ENCODE measurements at regions not wholly inside any gene's neighbourhood (a gene's known extent, or its start where the extent isn't known, plus 50 kb on each side); places are given as distances from the start of the nearest gene placed in this dataset.

- FAIRE-seq (no peak), DNase-seq (ENCODE audit: insufficient read length, low spot score) (no peak)
- TF ChIP-seq POLR2AphosphoS5 (IDR thresholded peaks at IDR 0.05; ENCODE audit: low read depth, low read length): no peak
- TF ChIP-seq PAX5 (IDR thresholded peaks at IDR 0.05; ENCODE audit: insufficient read depth, low read length, severe bottlenecking): no peak
- no peak for TF ChIP-seq SPI1 (IDR thresholded peaks at IDR 0.05; ENCODE audit: low read depth, low read length)
- TF ChIP-seq POLR2A (IDR thresholded peaks at IDR 0.05; ENCODE audit: low read depth, low read length): no peak
- TF ChIP-seq POU2F2 (IDR thresholded peaks at IDR 0.05; ENCODE audit: low read depth, low read length): no peak
- TF ChIP-seq TAF1 (IDR thresholded peaks at IDR 0.05; ENCODE audit: low read depth, low read length): no peak
Observed at GRCh38 chr1:87603626-87604025, 274.9 kb downstream of the LMO4 start.

- no peak for TF ChIP-seq POLR2AphosphoS5 (IDR thresholded peaks at IDR 0.05; ENCODE audit: low read depth, low read length)
- TF ChIP-seq POU2F2 (IDR thresholded peaks at IDR 0.05; ENCODE audit: low read depth, low read length): no peak
- no peak for TF ChIP-seq POLR2A (IDR thresholded peaks at IDR 0.05; ENCODE audit: low read depth, low read length)
- TF ChIP-seq SPI1 (IDR thresholded peaks at IDR 0.05; ENCODE audit: low read depth, low read length): no peak
- no peak for TF ChIP-seq PAX5 (IDR thresholded peaks at IDR 0.05; ENCODE audit: insufficient read depth, low read length, severe bottlenecking)
- TF ChIP-seq TAF1 (IDR thresholded peaks at IDR 0.05; ENCODE audit: low read depth, low read length): no peak
Observed at GRCh38 chr1:87612956-87613355, 284.3 kb downstream of the LMO4 start.

GRCh38 chr1:87615491-87615890, 286.8 kb downstream of the LMO4 start:
- DNase-seq (ENCODE audit: insufficient read length, low spot score) (no peak), FAIRE-seq (no peak)
- TF ChIP-seq POLR2A (IDR thresholded peaks at IDR 0.05; ENCODE audit: low read depth, low read length) (no peak), POU2F2 (IDR thresholded peaks at IDR 0.05; ENCODE audit: low read depth, low read length) (no peak), POLR2AphosphoS5 (IDR thresholded peaks at IDR 0.05; ENCODE audit: low read depth, low read length) (no peak), PAX5 (IDR thresholded peaks at IDR 0.05; ENCODE audit: insufficient read depth, low read length, severe bottlenecking) (no peak), TAF1 (IDR thresholded peaks at IDR 0.05; ENCODE audit: low read depth, low read length) (no peak), SPI1 (IDR thresholded peaks at IDR 0.05; ENCODE audit: low read depth, low read length) (no peak)

More at GRCh38 chr1:87612956-87613355, 284.3 kb downstream of the LMO4 start:
- DNase-seq (ENCODE audit: insufficient read length, low spot score) (no peak), FAIRE-seq (no peak)

GRCh38 chr1:87615901-87616300, 287.2 kb downstream of the LMO4 start:
- no peak for DNase-seq (ENCODE audit: insufficient read length, low spot score)
- TF ChIP-seq TAF1 (IDR thresholded peaks at IDR 0.05; ENCODE audit: low read depth, low read length) (no peak), PAX5 (IDR thresholded peaks at IDR 0.05; ENCODE audit: insufficient read depth, low read length, severe bottlenecking) (no peak), POLR2AphosphoS5 (IDR thresholded peaks at IDR 0.05; ENCODE audit: low read depth, low read length) (no peak), SPI1 (IDR thresholded peaks at IDR 0.05; ENCODE audit: low read depth, low read length) (no peak)
- FAIRE-seq: no peak

DNA sequence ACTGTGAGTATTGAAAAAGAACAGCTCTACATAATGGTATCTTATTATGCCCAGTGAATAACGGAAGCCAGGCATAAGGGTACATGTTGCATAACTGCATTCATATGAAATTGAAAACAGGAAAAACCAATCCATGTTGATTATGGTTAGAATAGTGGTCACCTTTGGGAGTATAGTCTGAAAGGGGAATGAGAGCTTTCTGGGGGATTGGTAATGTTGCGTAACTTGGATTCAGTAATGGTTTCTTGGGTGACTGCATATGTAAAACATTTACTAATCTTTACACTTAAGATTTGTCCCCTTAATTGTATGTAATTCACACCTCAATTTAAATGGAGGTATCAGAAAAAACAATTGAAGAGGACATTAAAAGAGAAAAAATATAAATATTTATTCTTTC, 292.1 kb downstream of the LMO4 start:
- DNase-seq (ENCODE audit: insufficient read length, low spot score) (no peak), FAIRE-seq (no peak)
- TF ChIP-seq POLR2A (IDR thresholded peaks at IDR 0.05; ENCODE audit: low read depth, low read length) (no peak), POLR2AphosphoS5 (IDR thresholded peaks at IDR 0.05; ENCODE audit: low read depth, low read length) (no peak), SPI1 (IDR thresholded peaks at IDR 0.05; ENCODE audit: low read depth, low read length) (no peak)

GRCh38 chr1:87629673-87630072, 301.0 kb downstream of the LMO4 start:
- TF ChIP-seq SPI1 (IDR thresholded peaks at IDR 0.05; ENCODE audit: low read depth, low read length): no peak
- no peak for TF ChIP-seq TAF1 (IDR thresholded peaks at IDR 0.05; ENCODE audit: low read depth, low read length)
- no peak for TF ChIP-seq POU2F2 (IDR thresholded peaks at IDR 0.05; ENCODE audit: low read depth, low read length)
- TF ChIP-seq PAX5 (IDR thresholded peaks at IDR 0.05; ENCODE audit: insufficient read depth, low read length, severe bottlenecking): no peak
- no peak for TF ChIP-seq POLR2AphosphoS5 (IDR thresholded peaks at IDR 0.05; ENCODE audit: low read depth, low read length)
- TF ChIP-seq POLR2A (IDR thresholded peaks at IDR 0.05; ENCODE audit: low read depth, low read length): no peak
- no peak for DNase-seq (ENCODE audit: insufficient read length, low spot score)
- FAIRE-seq: no peak

DNA sequence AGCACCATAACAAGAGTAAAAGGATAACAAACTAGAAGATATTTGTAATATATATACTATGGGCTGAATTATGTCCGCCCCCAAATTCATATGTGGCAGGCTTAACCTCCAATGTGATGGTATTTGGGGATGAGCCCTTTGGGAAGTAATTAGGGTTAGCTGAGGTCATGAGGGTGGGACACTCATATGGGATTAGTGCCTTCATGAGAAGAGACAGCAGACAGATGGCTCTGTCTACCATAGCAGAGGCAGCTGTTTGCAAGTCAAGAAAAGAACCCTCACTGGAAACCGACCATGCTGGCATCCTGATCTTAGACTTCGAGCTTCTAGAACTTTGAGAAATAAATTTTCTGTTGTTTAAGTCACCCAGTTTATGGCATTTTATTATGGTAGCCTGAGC, 303.6 kb downstream of the LMO4 start:
- no peak for FAIRE-seq
- TF ChIP-seq POLR2A (IDR thresholded peaks at IDR 0.05; ENCODE audit: low read depth, low read length) (no peak), TAF1 (IDR thresholded peaks at IDR 0.05; ENCODE audit: low read depth, low read length) (no peak)
- no peak for DNase-seq (ENCODE audit: insufficient read length, low spot score)

GRCh38 chr1:87636198-87636892, 307.7 kb downstream of the LMO4 start:
- no peak for FAIRE-seq
- no peak for DNase-seq (ENCODE audit: insufficient read length, low spot score)
- no peak for TF ChIP-seq SPI1 (IDR thresholded peaks at IDR 0.05; ENCODE audit: low read depth, low read length)
- TF ChIP-seq PAX5 (IDR thresholded peaks at IDR 0.05; ENCODE audit: insufficient read depth, low read length, severe bottlenecking): no peak
- no peak for TF ChIP-seq POLR2AphosphoS5 (IDR thresholded peaks at IDR 0.05; ENCODE audit: low read depth, low read length)
- TF ChIP-seq TAF1 (IDR thresholded peaks at IDR 0.05; ENCODE audit: low read depth, low read length): no peak
- no peak for TF ChIP-seq POLR2A (IDR thresholded peaks at IDR 0.05; ENCODE audit: low read depth, low read length)
- no peak for TF ChIP-seq POU2F2 (IDR thresholded peaks at IDR 0.05; ENCODE audit: low read depth, low read length)

DNA sequence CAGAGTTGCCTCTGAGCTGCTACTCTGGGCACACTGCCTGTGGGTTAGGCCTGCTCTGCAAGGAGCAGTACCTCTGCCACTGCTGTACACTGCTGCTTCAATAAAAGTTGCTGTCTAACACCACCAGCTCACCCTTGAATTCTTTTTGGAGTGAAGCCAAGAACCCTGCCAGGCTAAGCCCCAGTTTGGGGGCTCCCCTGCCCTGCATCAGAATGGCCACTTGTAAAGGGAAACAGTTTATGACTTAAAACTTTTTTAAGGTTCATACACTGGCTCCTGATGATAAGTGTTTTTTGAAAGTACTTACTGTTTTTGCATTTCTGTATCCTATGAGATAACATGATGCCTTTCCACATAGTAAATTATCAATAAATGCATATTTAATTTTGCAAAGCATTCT, 310.0 kb downstream of the LMO4 start:
- DNase-seq (ENCODE audit: insufficient read length, low spot score): no peak
- no peak for FAIRE-seq
- TF ChIP-seq POU2F2 (IDR thresholded peaks at IDR 0.05; ENCODE audit: low read depth, low read length): no peak
- no peak for TF ChIP-seq POLR2AphosphoS5 (IDR thresholded peaks at IDR 0.05; ENCODE audit: low read depth, low read length)
- no peak for TF ChIP-seq TAF1 (IDR thresholded peaks at IDR 0.05; ENCODE audit: low read depth, low read length)
- TF ChIP-seq POLR2A (IDR thresholded peaks at IDR 0.05; ENCODE audit: low read depth, low read length): no peak
- no peak for TF ChIP-seq PAX5 (IDR thresholded peaks at IDR 0.05; ENCODE audit: insufficient read depth, low read length, severe bottlenecking)
- no peak for TF ChIP-seq SPI1 (IDR thresholded peaks at IDR 0.05; ENCODE audit: low read depth, low read length)

DNA sequence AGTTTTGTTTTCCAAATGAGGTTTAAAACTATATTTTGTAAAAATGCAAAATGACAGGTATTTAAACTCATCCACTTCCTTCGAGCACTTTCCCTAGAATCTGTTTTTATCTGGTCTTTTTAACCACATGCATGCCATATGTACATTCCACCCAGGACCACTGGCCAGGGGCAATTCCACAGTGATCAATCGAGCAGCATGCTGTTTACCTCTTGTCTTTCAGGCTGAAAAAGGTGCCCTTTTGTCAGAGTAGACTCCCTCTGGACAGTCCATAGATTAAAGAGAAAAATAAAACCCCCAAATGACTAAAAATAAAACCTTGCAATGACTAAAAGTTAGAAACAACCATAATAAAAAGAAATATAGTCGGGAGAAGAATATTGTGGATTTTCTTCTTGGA, 313.3 kb downstream of the LMO4 start:
- FAIRE-seq (no peak), DNase-seq (ENCODE audit: insufficient read length, low spot score) (no peak)
- TF ChIP-seq PAX5 (IDR thresholded peaks at IDR 0.05; ENCODE audit: insufficient read depth, low read length, severe bottlenecking) (no peak), POLR2AphosphoS5 (IDR thresholded peaks at IDR 0.05; ENCODE audit: low read depth, low read length) (no peak), POLR2A (IDR thresholded peaks at IDR 0.05; ENCODE audit: low read depth, low read length) (no peak), POU2F2 (IDR thresholded peaks at IDR 0.05; ENCODE audit: low read depth, low read length) (no peak)
